SK-N-SH (cell line): ENCODE measurements at regions not wholly inside any gene's neighbourhood (a gene's known extent, or its start where the extent isn't known, plus 50 kb on each side); places are given as distances from the start of the nearest gene placed in this dataset.

ENCODE experiments used
- CTCF ChIA-PET: fragments of 300-600, 350-600 bp; formaldehyde crosslinking; extraction: SDS; loops from one replicate; lab custom pipeline; 2021; lab: Yijun Ruan, JAX
- POLR2A ChIA-PET: fragments of 350-600 bp; sonication (Branson Sonifier 250); formaldehyde crosslinking; extraction: SDS; loops from one replicate; lab custom pipeline; 2020; ENCODE audit warnings: antibody characterized with exemption, inconsistent platforms; lab: Yijun Ruan, JAX
- DNase-seq: peaks from one replicate; pipeline ENCODE4 v3.0.0; 2012
- H2AFZ ChIP-seq: fragments of 200-600 bp; sonication (generic); 2 replicates; pipeline ENCODE4 v1.8.1; 2016; ENCODE audit warnings: antibody characterized with exemption, mild to moderate bottlenecking, low read depth
- H3F3A ChIP-seq: fragments of 200-600 bp; sonication (generic); replicated peaks from 2 replicates; pipeline ENCODE3; 2016; ENCODE audit warnings: antibody characterized with exemption, mild to moderate bottlenecking; ENCODE audit not compliant: insufficient read depth
- H3K27ac ChIP-seq, 2 experiments: fragments of 200-500 bp in 1 of 2; fragments of 200-600 bp in 1 of 2; sonication (Bioruptor generic) in 1 of 2; sonication (generic), shearing (Covaris generic) in 1 of 2; 2 replicates each; pipeline versions ENCODE4 v1.5.1 to v1.6.1; 2014 to 2016; ENCODE audit warnings: low read depth in 2 of 2, inconsistent platforms in 1 of 2, low read length in 1 of 2, mild to moderate bottlenecking in 1 of 2, mixed read lengths in 1 of 2
- H3K27me3 ChIP-seq: fragments of 200-600 bp; sonication (generic), shearing (Covaris generic); 2 replicates; pipeline ENCODE4 v1.6.1; 2016; ENCODE audit warnings: mixed run types; ENCODE audit not compliant: insufficient read depth
- H3K36me3 ChIP-seq, 2 experiments: fragments of 200-500 bp in 1 of 2; fragments of 200-600 bp in 1 of 2; sonication (Bioruptor generic) in 1 of 2; sonication (generic) in 1 of 2; replicated peaks in 1 of 2; 2 replicates each; pipeline versions ENCODE3 to v1.5.1; 2014 to 2016; ENCODE audit warnings: low read length in 1 of 2, mild to moderate bottlenecking in 1 of 2; ENCODE audit not compliant: insufficient read depth in 2 of 2, control insufficient read depth in 1 of 2
- H3K4me1 ChIP-seq, 2 experiments: fragments of 200-500 bp in 1 of 2; fragments of 200-600 bp in 1 of 2; sonication (Bioruptor generic) in 1 of 2; sonication (generic), shearing (Covaris generic) in 1 of 2; 2 replicates each; pipeline versions ENCODE4 v1.5.1 to v1.6.1; 2014 to 2016; ENCODE audit warnings: low read depth in 1 of 2, low read length in 1 of 2, mixed run types in 1 of 2; ENCODE audit not compliant: insufficient read depth in 2 of 2, control insufficient read depth in 1 of 2
- H3K4me2 ChIP-seq: fragments of 200-600 bp; sonication (generic), shearing (Covaris generic); 2 replicates; pipeline ENCODE4 v1.6.1; 2017; ENCODE audit warnings: mixed run types
- H3K4me3 ChIP-seq, 2 experiments: fragments of 200-500 bp in 1 of 2; fragments of 200-600 bp in 1 of 2; sonication (Bioruptor generic) in 1 of 2; sonication (generic), shearing (Covaris generic) in 1 of 2; 2 replicates each; pipeline versions ENCODE4 v1.5.1 to v1.8.1; 2014 to 2016; ENCODE audit warnings: low read depth in 2 of 2, inconsistent platforms in 1 of 2, low read length in 1 of 2, mild to moderate bottlenecking in 1 of 2, mixed read lengths in 1 of 2, moderate library complexity in 1 of 2
- H3K79me2 ChIP-seq: fragments of 200-600 bp; sonication (generic); 2 replicates; pipeline ENCODE4 v1.8.1; 2017; ENCODE audit warnings: mild to moderate bottlenecking; ENCODE audit not compliant: insufficient read depth
- H3K9ac ChIP-seq: fragments of 200-600 bp; sonication (generic); 2 replicates; pipeline ENCODE4 v1.6.1; 2017; ENCODE audit warnings: mixed run types
- H3K9me2 ChIP-seq: fragments of 200-600 bp; sonication (generic); 2 replicates; pipeline ENCODE4 v1.6.1; 2017; ENCODE audit warnings: mixed run types
- H3K9me3 ChIP-seq: fragments of 200-600 bp; sonication (generic); 2 replicates; pipeline ENCODE4 v1.6.1; 2017; ENCODE audit warnings: mixed run types, mild to moderate bottlenecking, moderate library complexity
- H4K20me1 ChIP-seq: fragments of 200-600 bp; sonication (generic); 2 replicates; pipeline ENCODE4 v1.6.1; 2017; ENCODE audit warnings: mild to moderate bottlenecking, mixed run types; ENCODE audit not compliant: insufficient read depth
- CHD2 ChIP-seq: fragments of 150-350 bp; IDR thresholded peaks from 2 replicates; pipeline ENCODE4 v1.6.1; 2018; ENCODE audit warnings: low read length; ENCODE audit not compliant: partially characterized antibody
- FOXJ3 ChIP-seq: sonication (generic); formaldehyde crosslinking; IDR thresholded peaks from 2 replicates; pipeline ENCODE4 v1.5.1; 2020; ENCODE audit warnings: mild to moderate bottlenecking, missing genetic modification reagents
- GABPA ChIP-seq: IDR thresholded peaks from 2 replicates; pipeline ENCODE4 v1.4.0; 2012; ENCODE audit warnings: low read depth, mild to moderate bottlenecking
- JUND ChIP-seq: IDR thresholded peaks from 2 replicates; pipeline ENCODE4 v1.4.0; 2012
- MAX ChIP-seq: IDR thresholded peaks from 2 replicates; pipeline ENCODE4 v1.4.0; 2012; ENCODE audit warnings: low read depth
- NRF1 ChIP-seq: IDR thresholded peaks from 2 replicates; pipeline ENCODE4 v1.6.1; 2012; ENCODE audit warnings: low read depth, mild to moderate bottlenecking, low read length
- POLR2AphosphoS5 ChIP-seq: IDR thresholded peaks from 2 replicates; pipeline ENCODE4 v1.6.1; 2012; ENCODE audit warnings: low read depth, low read length
- RAD21 ChIP-seq: IDR thresholded peaks from 2 replicates; pipeline ENCODE4 v1.6.1; 2012; ENCODE audit warnings: mild to moderate bottlenecking, low read length
- RCOR1 ChIP-seq: fragments of 150-350 bp; IDR thresholded peaks from 2 replicates; pipeline ENCODE4 v1.6.1; 2017; ENCODE audit warnings: antibody characterized with exemption, low read length
- REST ChIP-seq: IDR thresholded peaks from 2 replicates; pipeline ENCODE4 v1.6.1; 2012; ENCODE audit warnings: mild to moderate bottlenecking, low read depth, low read length, moderate library complexity
- RFX5 ChIP-seq: IDR thresholded peaks from 2 replicates; pipeline ENCODE4 v1.6.1; 2012; ENCODE audit warnings: mild to moderate bottlenecking, improper control_type of control experiment, low read length
- SIN3A ChIP-seq: IDR thresholded peaks from 2 replicates; pipeline ENCODE4 v1.6.1; 2012; ENCODE audit warnings: low read depth, mild to moderate bottlenecking, low read length, moderate library complexity, borderline replicate concordance
- TAF1 ChIP-seq: IDR thresholded peaks from 2 replicates; pipeline ENCODE4 v1.6.1; 2012; ENCODE audit warnings: low read depth, mild to moderate bottlenecking, low read length, moderate library complexity, borderline replicate concordance
- TCF12 ChIP-seq: IDR thresholded peaks from 2 replicates; pipeline ENCODE4 v1.4.0; 2012
- TEAD4 ChIP-seq: IDR thresholded peaks from 2 replicates; pipeline ENCODE4 v1.4.0; 2012; ENCODE audit warnings: mild to moderate bottlenecking, borderline replicate concordance; ENCODE audit not compliant: insufficient read depth
- USF1 ChIP-seq: IDR thresholded peaks from 2 replicates; pipeline ENCODE4 v1.4.0; 2012; ENCODE audit warnings: low read depth, borderline replicate concordance
- USF2 ChIP-seq: fragments of 150-350 bp; IDR thresholded peaks from 2 replicates; pipeline ENCODE4 v1.6.1; 2017; ENCODE audit warnings: antibody characterized with exemption, low read length, low read depth, borderline replicate concordance
- YY1 ChIP-seq: IDR thresholded peaks from 2 replicates; pipeline ENCODE4 v1.4.0; 2012; ENCODE audit warnings: low read depth, mild to moderate bottlenecking
- ZBTB33 ChIP-seq: IDR thresholded peaks from 2 replicates; pipeline ENCODE4 v1.4.0; 2012; ENCODE audit warnings: low read depth, borderline replicate concordance
- WGBS: methylation state at CpG from one replicate; pipeline ENCODE4 v1.1.6; 2017; ENCODE audit warnings: low lambda C conversion rate; 5-methylcytosine and 5-hydroxymethylcytosine counted together

- H3K27ac ChIP-seq: no peak overlapping the region
- no peaks in the 10 kb centered on the region for H3F3A ChIP-seq
- H3K27me3 ChIP-seq: no peaks in the 10 kb centered on the region
- no peaks in the 10 kb centered on the region for H3K9me2 ChIP-seq
- CTCF ChIA-PET: no interaction called here
- no peaks in the 10 kb centered on the region for H3K36me3 ChIP-seq
- no peak overlapping the region for H2AFZ ChIP-seq
- TF ChIP-seq RCOR1 (no peak), FOXJ3 (no peak), GABPA (no peak), JUND (no peak), TEAD4 (no peak), TCF12 (no peak), CHD2 (no peak), YY1 (no peak), MAX (no peak), ZBTB33 (no peak), POLR2AphosphoS5 (no peak), REST (no peak), RFX5 (no peak), USF2 (no peak), NRF1 (no peak), TAF1 (no peak), RAD21 (no peak), USF1 (no peak), SIN3A (no peak)
- 32% methylated on average over 10 of the region's 11 CpGs for WGBS
- H3K9ac ChIP-seq: no peak overlapping the region
- H3K9me3 ChIP-seq: no peaks in the 10 kb centered on the region
- H3K4me2 ChIP-seq: no peak overlapping the region
- H3K4me1 ChIP-seq: no peaks in the 10 kb centered on the region
- H3K4me3 ChIP-seq: no peak overlapping the region
- no peak for DNase-seq
- no peaks in the 10 kb centered on the region for H3K79me2 ChIP-seq
- no peaks in the 10 kb centered on the region for H4K20me1 ChIP-seq
- POLR2A ChIA-PET: no interaction called here
Measured at GRCh38 chr10:131588704-131589220, 277.2 kb upstream of the TCERG1L start.
